H9 (cell line): ENCODE measurements at regions not wholly inside any gene's neighbourhood (a gene's known extent, or its start where the extent isn't known, plus 50 kb on each side); places are given as distances from the start of the nearest gene placed in this dataset.
A peak's percentile ranks its signal among the peaks of the same experiment; 100 is the strongest.

Source experiments
- DNase-seq: peaks from one replicate; pipeline ENCODE4 v3.0.0-alpha.2; 2017
- H2AFZ ChIP-seq: one replicate; pipeline ENCODE4 v1.6.1; 2013; ENCODE audit warnings: mild to moderate bottlenecking, low read length, control low read depth, moderate library complexity
- H2AK5ac ChIP-seq: 2 replicates; pipeline ENCODE4 v1.6.1; 2013; ENCODE audit warnings: low read length, control low read depth, mixed read lengths; ENCODE audit not compliant: insufficient read length
- H2BK120ac ChIP-seq: one replicate; pipeline ENCODE4 v1.6.1; 2013; ENCODE audit warnings: low read depth, mild to moderate bottlenecking, low read length, control low read depth, inconsistent platforms; ENCODE audit not compliant: poor library complexity, severe bottlenecking
- H2BK12ac ChIP-seq: 2 replicates; pipeline ENCODE4 v1.6.1; 2013; ENCODE audit warnings: low read length, control low read depth, mixed read lengths, low read depth; ENCODE audit not compliant: insufficient read length
- H2BK15ac ChIP-seq: 2 replicates; pipeline ENCODE4 v1.6.1; 2013; ENCODE audit warnings: low read depth, low read length, control low read depth
- H2BK20ac ChIP-seq: one replicate; pipeline ENCODE4 v1.6.1; 2013; ENCODE audit warnings: low read depth, mild to moderate bottlenecking, low read length, control low read depth, inconsistent platforms; ENCODE audit not compliant: poor library complexity, severe bottlenecking
- H2BK5ac ChIP-seq: 2 replicates; pipeline ENCODE4 v1.6.1; 2013; ENCODE audit warnings: low read length, control low read depth, mixed read lengths; ENCODE audit not compliant: insufficient read length
- H3K14ac ChIP-seq: 2 replicates; pipeline ENCODE4 v1.6.1; 2013; ENCODE audit warnings: low read length, control low read depth; ENCODE audit not compliant: insufficient read depth
- H3K18ac ChIP-seq: 2 replicates; pipeline ENCODE4 v1.6.1; 2013; ENCODE audit warnings: low read depth, mild to moderate bottlenecking, mixed read lengths, low read length, control low read depth; ENCODE audit not compliant: insufficient read length
- H3K23ac ChIP-seq: 2 replicates; pipeline ENCODE4 v1.6.1; 2013; ENCODE audit warnings: low read length, control low read depth, mixed read lengths, low read depth; ENCODE audit not compliant: insufficient read length
- H3K23me2 ChIP-seq: 2 replicates; pipeline ENCODE4 v1.6.1; 2013; ENCODE audit warnings: low read depth, mild to moderate bottlenecking, mixed read lengths, low read length, control low read depth; ENCODE audit not compliant: insufficient read length, poor library complexity, severe bottlenecking
- H3K27ac ChIP-seq: 2 replicates; pipeline ENCODE4 v1.5.1; 2013; ENCODE audit warnings: low read length, control low read depth, mixed read lengths, low read depth; ENCODE audit not compliant: insufficient read length
- H3K27me3 ChIP-seq: 2 replicates; pipeline ENCODE4 v1.6.1; 2013; ENCODE audit warnings: low read length, control low read depth, inconsistent platforms; ENCODE audit not compliant: insufficient read depth
- H3K4ac ChIP-seq: 2 replicates; pipeline ENCODE4 v1.6.1; 2013; ENCODE audit warnings: low read depth, mild to moderate bottlenecking, control low read depth, inconsistent platforms, low read length, moderate library complexity
- H3K4me1 ChIP-seq: 2 replicates; pipeline ENCODE4 v1.6.1; 2013; ENCODE audit warnings: low read length, control low read depth, inconsistent platforms; ENCODE audit not compliant: insufficient read depth
- H3K4me2 ChIP-seq: 2 replicates; pipeline ENCODE4 v1.6.1; 2013; ENCODE audit warnings: low read length, control low read depth, mixed read lengths; ENCODE audit not compliant: insufficient read length, insufficient read depth
- H3K56ac ChIP-seq: 2 replicates; pipeline ENCODE4 v1.6.1; 2013; ENCODE audit warnings: low read depth, mild to moderate bottlenecking, mixed read lengths, low read length, control low read depth; ENCODE audit not compliant: insufficient read length
- H3K79me1 ChIP-seq: 2 replicates; pipeline ENCODE4 v1.6.1; 2013; ENCODE audit warnings: low read depth, mild to moderate bottlenecking, moderate library complexity, low read length, control low read depth, inconsistent platforms; ENCODE audit not compliant: insufficient read depth, poor library complexity, severe bottlenecking
- H3K79me2 ChIP-seq: 2 replicates; pipeline ENCODE4 v1.6.1; 2013; ENCODE audit warnings: low read length, control low read depth, inconsistent platforms; ENCODE audit not compliant: insufficient read depth
- H3K9ac ChIP-seq: 2 replicates; pipeline ENCODE4 v1.6.1; 2013; ENCODE audit warnings: low read length, control low read depth, mixed read lengths; ENCODE audit not compliant: insufficient read length; ENCODE audit errors: extremely low read depth
- H3K9me3 ChIP-seq: one replicate; pipeline ENCODE4 v1.6.1; 2013; ENCODE audit warnings: low read depth, low read length, inconsistent platforms; ENCODE audit not compliant: control insufficient read depth
- H3T11ph ChIP-seq: one replicate; pipeline ENCODE4 v1.6.1; 2013; ENCODE audit warnings: mild to moderate bottlenecking, low read length, control low read depth, inconsistent platforms
- H4K20me1 ChIP-seq: one replicate; pipeline ENCODE4 v1.6.1; 2013; ENCODE audit not compliant: control insufficient read depth, insufficient read length, insufficient read depth
- H4K5ac ChIP-seq: 2 replicates; pipeline ENCODE4 v1.6.1; 2013; ENCODE audit warnings: low read depth, mild to moderate bottlenecking, mixed read lengths, low read length, control low read depth; ENCODE audit not compliant: insufficient read length
- H4K8ac ChIP-seq: replicated peaks from 2 replicates; pipeline ENCODE4 v1.6.1; 2013; ENCODE audit warnings: low read length, control low read depth, mixed read lengths, low read depth; ENCODE audit not compliant: insufficient read length
- H4K91ac ChIP-seq: 2 replicates; pipeline ENCODE4 v1.6.1; 2013; ENCODE audit warnings: low read depth, mild to moderate bottlenecking, moderate library complexity, mixed read lengths, low read length, control low read depth; ENCODE audit not compliant: insufficient read length
- H3K27ac Mint-ChIP-seq, 3 experiments: 2 replicates in 2 of 3; 3 replicates in 1 of 3; pipeline ENCODE4 v1.8.0; 2020 to 2021; ENCODE audit warnings: mixed read lengths in 3 of 3, mild to moderate bottlenecking in 1 of 3, moderate library complexity in 1 of 3
- H3K27me3 Mint-ChIP-seq: 2 replicates; pipeline ENCODE4 v1.8.0; 2021; ENCODE audit warnings: low read depth, mild to moderate bottlenecking, moderate library complexity, mixed read lengths
- H3K36me3 Mint-ChIP-seq, 3 experiments: 2 replicates in 2 of 3; 3 replicates in 1 of 3; pipeline ENCODE4 v1.8.0; 2020 to 2021; ENCODE audit warnings: low read depth in 3 of 3, mixed read lengths in 3 of 3; ENCODE audit not compliant: insufficient read depth in 1 of 3
- H3K4me1 Mint-ChIP-seq, 2 experiments: 2 replicates each; pipeline ENCODE4 v1.8.0; 2020; ENCODE audit warnings: mixed read lengths in 2 of 2
- H3K4me3 Mint-ChIP-seq, 2 experiments: 2 replicates in 1 of 2; 3 replicates in 1 of 2; pipeline ENCODE4 v1.8.0; 2020 to 2021; ENCODE audit warnings: mild to moderate bottlenecking in 2 of 2, mixed read lengths in 2 of 2, moderate library complexity in 1 of 2
- H3K9me3 Mint-ChIP-seq, 2 experiments: 2 replicates in 1 of 2; 3 replicates in 1 of 2; pipeline ENCODE4 v1.8.0; 2020; ENCODE audit warnings: mild to moderate bottlenecking in 2 of 2, mixed read lengths in 2 of 2, moderate library complexity in 1 of 2
- CTCF ChIP-seq: fragments of 200-600 bp; sonication (generic); conservative IDR thresholded peaks from 3 replicates; pipeline ENCODE4 v1.8.0; 2021; ENCODE audit warnings: antibody characterized with exemption, mild to moderate bottlenecking
- WGBS: extraction: QIAGEN DNeasy Blood & Tissue Kit; methylation state at CpG from one replicate; pipeline ENCODE4 v1.1.7; 2013; ENCODE audit warnings: missing lambda C conversion rate, low lambda C conversion rate, mixed read lengths; ENCODE audit not compliant: insufficient read length; ENCODE audit errors: extremely low coverage; 5-methylcytosine and 5-hydroxymethylcytosine counted together

- Histone ChIP-seq H2BK5ac (no peak overlapping the region), H3K27ac (no peak overlapping the region), H4K8ac (no peak overlapping the region), H2BK120ac (no peak overlapping the region), H4K91ac (no peak overlapping the region), H3K4me1 (no peaks in the 10 kb centered on the region), H3K79me1 (no peaks in the 10 kb centered on the region), H3K23me2 (no peaks in the 10 kb centered on the region), H2AK5ac (no peak overlapping the region), H3K14ac (no peak overlapping the region), H2BK15ac (no peak overlapping the region), H3K4me2 (no peak overlapping the region), H3K9ac (no peak overlapping the region), H3K79me2 (no peaks in the 10 kb centered on the region), H3K23ac (no peak overlapping the region), H2BK20ac (no peak overlapping the region), H2AFZ (no peak overlapping the region), H3K27me3 (no peaks in the 10 kb centered on the region), H3T11ph (no peak overlapping the region), H3K4ac (no peak overlapping the region), H4K5ac (no peak overlapping the region), H3K18ac (no peak overlapping the region), H2BK12ac (no peak overlapping the region), H4K20me1 (no peaks in the 10 kb centered on the region), H3K56ac (no peak overlapping the region), H3K9me3 (no peaks in the 10 kb centered on the region)
- no peaks in the 10 kb centered on the region for H3K9me3 Mint-ChIP-seq
- peaks cover 11 to 15% of the 10 kb centered on the region in 2 experiments for H3K4me1 Mint-ChIP-seq
- no CpG with 5 or more reads among the region's 5 CpGs for WGBS
- H3K27me3 Mint-ChIP-seq = no peaks in the 10 kb centered on the region; the same call in 1 of the 2 replicates
- H3K4me3 Mint-ChIP-seq = no peak overlapping the region
- H3K36me3 Mint-ChIP-seq = no peaks in the 10 kb centered on the region
- DNase-seq = no peak
- peak; percentile 45; the same call in 2 of the 3 replicates for TF ChIP-seq CTCF
- no peak overlapping the region for H3K27ac Mint-ChIP-seq
Measured at GRCh38 chr3:159672728-159673688, 315.6 kb upstream of the IL12A start.
